Endothelial cell of umbilical vein (primary cell): ENCODE measurements at regions not wholly inside any gene's neighbourhood (a gene's known extent, or its start where the extent isn't known, plus 50 kb on each side); places are given as distances from the start of the nearest gene placed in this dataset.

Source experiments
- BruUV-seq: library from RNA; stranded (reverse); fragments of 400-500 nt; replicated peaks from 2 replicates; lab custom pipeline; 2021; lab: Mats Ljungman, UMichigan
- CTCF ChIA-PET: fragments of 300-600, 350-600 bp; sonication (Branson Sonifier 250); formaldehyde crosslinking; loops from one replicate; lab custom pipeline; 2021; ENCODE audit warnings: antibody characterized with exemption, inconsistent platforms; lab: Charles Lee
- POLR2A ChIA-PET: fragments of 300-600, 350-600 bp; sonication (Branson Sonifier 250); formaldehyde crosslinking; loops from one replicate; lab custom pipeline; 2021; ENCODE audit warnings: antibody characterized with exemption, inconsistent platforms; lab: Charles Lee
- DNase-seq: peaks from one replicate; pipeline ENCODE4 v3.0.0-alpha.2; 2011; ENCODE audit warnings: low read depth, low spot score
- FAIRE-seq: peaks from 2 replicates; lab custom pipeline; 2011; peaks lifted over from hg19 to GRCh38; lab: Jason Lieb, UNC
- H2AFZ ChIP-seq: 2 replicates; pipeline ENCODE4 v1.6.0; 2012; ENCODE audit warnings: low read depth, low read length, control low read depth, inconsistent platforms
- H3K27ac ChIP-seq: 2 replicates; pipeline ENCODE4 v1.5.1; 2011; ENCODE audit warnings: low read depth, mild to moderate bottlenecking, control low read depth, low read length, moderate library complexity; ENCODE audit not compliant: insufficient read depth
- H3K27me3 ChIP-seq, 2 experiments: 2 replicates each; pipeline versions ENCODE4 v1.6.0 to v1.6.1; 2011; ENCODE audit warnings: low read length in 2 of 2, mixed read lengths in 1 of 2; ENCODE audit not compliant: control insufficient read depth in 2 of 2, insufficient read depth in 2 of 2
- H3K36me3 ChIP-seq, 2 experiments: 2 replicates in 1 of 2; 3 replicates in 1 of 2; pipeline ENCODE4 v1.5.1; 2011; ENCODE audit warnings: low read length in 2 of 2, mild to moderate bottlenecking in 1 of 2, moderate library complexity in 1 of 2; ENCODE audit not compliant: control insufficient read depth in 2 of 2, insufficient read depth in 2 of 2; ENCODE audit errors: extremely low read depth in 1 of 2
- H3K4me1 ChIP-seq: 3 replicates; pipeline ENCODE4 v1.5.1; 2011; ENCODE audit warnings: mild to moderate bottlenecking, low read length; ENCODE audit not compliant: control insufficient read depth, insufficient read depth; ENCODE audit errors: extremely low read depth
- H3K4me2 ChIP-seq: 2 replicates; pipeline ENCODE4 v1.6.1; 2011; ENCODE audit warnings: low read length, control low read depth, mixed read lengths; ENCODE audit not compliant: insufficient read depth
- H3K4me3 ChIP-seq, 3 experiments: fragments of 200-600 bp in 1 of 3; sonication (generic), shearing (Covaris generic) in 1 of 3; replicated peaks in 1 of 3; 2 replicates each; pipeline ENCODE4 v1.5.1; 2011 to 2016; ENCODE audit warnings: control low read depth in 3 of 3, low read length in 3 of 3, mild to moderate bottlenecking in 2 of 3, inconsistent platforms in 1 of 3, low read depth in 1 of 3, moderate library complexity in 1 of 3; ENCODE audit not compliant: insufficient read depth in 1 of 3
- H3K79me2 ChIP-seq: 2 replicates; pipeline ENCODE4 v1.6.0; 2012; ENCODE audit warnings: low read length, inconsistent platforms; ENCODE audit not compliant: control insufficient read depth, insufficient read depth
- H3K9ac ChIP-seq: replicated peaks from 2 replicates; pipeline ENCODE3; 2011; ENCODE audit warnings: low read length, control low read depth; ENCODE audit not compliant: insufficient read depth; ENCODE audit errors: extremely low read depth
- H3K9me1 ChIP-seq: replicated peaks from 3 replicates; pipeline ENCODE4 v1.6.0; 2011; ENCODE audit warnings: mild to moderate bottlenecking, low read length; ENCODE audit not compliant: control insufficient read depth, insufficient read depth; ENCODE audit errors: extremely low read depth
- H3K9me3 ChIP-seq: replicated peaks from 2 replicates; pipeline ENCODE4 v1.5.1; 2012; ENCODE audit warnings: low read length, inconsistent platforms; ENCODE audit not compliant: control insufficient read depth, insufficient read depth
- H4K20me1 ChIP-seq: replicated peaks from 2 replicates; pipeline ENCODE3; 2011; ENCODE audit warnings: mild to moderate bottlenecking, low read length; ENCODE audit not compliant: control insufficient read depth, insufficient read depth; ENCODE audit errors: extremely low read depth
- EZH2 ChIP-seq: IDR thresholded peaks from 2 replicates; pipeline ENCODE4 v1.6.1; 2012; ENCODE audit warnings: borderline replicate concordance, low read depth, mild to moderate bottlenecking, moderate library complexity, low read length, inconsistent platforms; ENCODE audit not compliant: severe bottlenecking
- FOS ChIP-seq: IDR thresholded peaks from 2 replicates; pipeline ENCODE4 v1.6.1; 2011; ENCODE audit warnings: mild to moderate bottlenecking, low read length, moderate library complexity, borderline replicate concordance; ENCODE audit not compliant: insufficient read depth
- GATA2 ChIP-seq: IDR thresholded peaks from 2 replicates; pipeline ENCODE4 v1.7.0; 2011; ENCODE audit warnings: low read depth, mild to moderate bottlenecking, moderate library complexity, mixed read lengths, low read length; ENCODE audit not compliant: insufficient read length, insufficient read depth
- JUN ChIP-seq: IDR thresholded peaks from 2 replicates; pipeline ENCODE4 v1.6.1; 2011; ENCODE audit warnings: borderline replicate concordance, low read depth; ENCODE audit not compliant: insufficient read length, insufficient read depth
- MYC ChIP-seq: IDR thresholded peaks from one replicate; pipeline ENCODE4 v1.6.1; 2011; ENCODE audit warnings: mild to moderate bottlenecking, low read depth, low read length
- POLR2A ChIP-seq: IDR thresholded peaks from 2 replicates; pipeline ENCODE4 v1.6.1; 2012; ENCODE audit warnings: low read depth, mild to moderate bottlenecking, control low read depth, low read length
- POLR2AphosphoS5 ChIP-seq: IDR thresholded peaks from 2 replicates; pipeline ENCODE4 v1.6.1; 2012; ENCODE audit warnings: low read depth, mild to moderate bottlenecking, control low read depth, low read length, moderate library complexity; ENCODE audit not compliant: insufficient read depth
- dilution Hi-C: fragments of 300-500 bp; cut with MboI; formaldehyde crosslinking; loops from one replicate; pipeline ENCODE4 v1.15.0; 2019; ENCODE audit warnings: low sequenced_read_pairs; ENCODE audit not compliant: extremely low pct_ligation_motif_present
- intact Hi-C: fragments of 100-400 bp; cut with micrococcal nuclease; formaldehyde crosslinking; loops from one replicate; pipeline ENCODE4 v1.10.0; 2022
- TF ChIP-seq, protein P1 (sequence below): IDR thresholded peaks from 2 replicates; pipeline ENCODE4 v1.6.1; 2011; ENCODE audit not compliant: insufficient read depth, insufficient read length

DNA sequence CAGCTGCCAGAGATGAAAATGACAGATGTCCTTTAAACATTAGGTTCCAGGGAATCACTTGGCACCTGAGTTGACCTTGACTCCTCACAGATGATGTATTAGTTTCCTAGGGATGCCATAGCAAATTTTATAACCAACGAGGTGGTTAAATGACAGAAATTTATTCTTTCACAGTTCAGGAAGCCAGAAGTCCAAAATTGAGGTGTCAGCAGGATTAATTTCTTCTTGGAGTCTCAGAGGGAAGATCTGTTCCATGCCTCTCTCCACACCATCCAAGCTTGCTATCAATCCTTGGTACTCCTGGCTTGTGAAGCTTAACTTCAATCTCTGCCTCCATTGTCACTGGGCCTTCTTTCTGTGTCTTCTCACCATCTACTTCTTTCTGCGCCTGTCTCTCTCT lies 249.7 kb upstream of the BTG1 start:
- dilution Hi-C loops (no loop called here), intact Hi-C loops (no loop called here)
- Histone ChIP-seq H3K27me3 (peaks cover 0 to 6% of the 10 kb centered on the region in 2 experiments), H3K27ac (no peak overlapping the region), H4K20me1 (no peaks in the 10 kb centered on the region), H3K9ac (no peak overlapping the region), H3K4me1 (no peaks in the 10 kb centered on the region), H3K36me3 (no peaks in the 10 kb centered on the region), H3K9me3 (no peaks in the 10 kb centered on the region), H3K9me1 (no peaks in the 10 kb centered on the region), H3K4me2 (no peak overlapping the region), H3K4me3 (no peak overlapping the region), H3K79me2 (no peaks in the 10 kb centered on the region), H2AFZ (no peak overlapping the region)
- CTCF ChIA-PET: no interaction called here
- DNase-seq (no peak), FAIRE-seq (no peak)
- POLR2A ChIA-PET: no interaction called here
- no TSS peak for BruUV-seq
- TF ChIP-seq GATA2: no peak

DNA sequence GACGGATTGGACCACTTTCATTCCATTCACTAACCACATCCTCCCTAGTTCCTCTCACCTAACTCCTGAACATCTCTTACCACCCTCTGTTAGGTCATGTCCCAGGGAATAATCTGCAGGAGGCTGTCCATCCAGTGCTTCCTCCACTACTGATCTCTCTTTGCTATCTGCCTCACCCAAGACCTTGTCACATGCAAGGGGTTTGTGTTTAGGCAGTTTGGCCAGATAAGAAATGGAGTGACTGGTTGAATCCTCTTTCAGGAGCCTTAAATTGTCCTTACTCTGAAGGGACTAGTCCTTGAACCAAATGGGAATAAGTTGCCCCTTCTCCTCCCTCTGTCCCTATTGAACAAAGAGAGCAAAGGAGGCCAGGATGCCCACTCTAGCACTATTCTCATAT lies 249.2 kb upstream of the BTG1 start:
- H3K36me3 ChIP-seq: no peaks in the 10 kb centered on the region
- H3K4me3 ChIP-seq: no peak overlapping the region
- H3K27ac ChIP-seq: no peak overlapping the region
- peaks cover 0 to 3% of the 10 kb centered on the region in 2 experiments for H3K27me3 ChIP-seq
- H3K4me1 ChIP-seq: no peaks in the 10 kb centered on the region
- intact Hi-C loops (no loop called here), dilution Hi-C loops (no loop called here)
- CTCF ChIA-PET: no interaction called here
- DNase-seq (no peak), FAIRE-seq (no peak)
- H4K20me1 ChIP-seq: no peaks in the 10 kb centered on the region
- BruUV-seq: no TSS peak
- POLR2A ChIA-PET: no interaction called here
- TF ChIP-seq MYC: no peak
- TF ChIP-seq POLR2A: no peak
- no peak for TF ChIP-seq FOS
- TF ChIP-seq GATA2: no peak
- no peak for TF ChIP-seq EZH2
- TF ChIP-seq, protein P1, sequence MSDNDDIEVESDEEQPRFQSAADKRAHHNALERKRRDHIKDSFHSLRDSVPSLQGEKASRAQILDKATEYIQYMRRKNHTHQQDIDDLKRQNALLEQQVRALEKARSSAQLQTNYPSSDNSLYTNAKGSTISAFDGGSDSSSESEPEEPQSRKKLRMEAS: no peak
- no peak for TF ChIP-seq POLR2AphosphoS5
- no peak for TF ChIP-seq JUN
- no peak overlapping the region for H3K9ac ChIP-seq
- no peaks in the 10 kb centered on the region for H3K9me1 ChIP-seq
- H3K4me2 ChIP-seq: no peak overlapping the region
- H2AFZ ChIP-seq: no peak overlapping the region
- H3K9me3 ChIP-seq: no peaks in the 10 kb centered on the region
- no peaks in the 10 kb centered on the region for H3K79me2 ChIP-seq
